NCI-H2081 treated with DMSO at 0.1 percent for 48 hours (cell line): ENCODE measurements at regions not wholly inside any gene's neighbourhood (a gene's known extent, or its start where the extent isn't known, plus 50 kb on each side); places are given as distances from the start of the nearest gene placed in this dataset.

ENCODE experiments used
- DNase-seq: peaks from one replicate; lab custom pipeline; 2025; lab: John Stamatoyannopoulos, UW

DNA sequence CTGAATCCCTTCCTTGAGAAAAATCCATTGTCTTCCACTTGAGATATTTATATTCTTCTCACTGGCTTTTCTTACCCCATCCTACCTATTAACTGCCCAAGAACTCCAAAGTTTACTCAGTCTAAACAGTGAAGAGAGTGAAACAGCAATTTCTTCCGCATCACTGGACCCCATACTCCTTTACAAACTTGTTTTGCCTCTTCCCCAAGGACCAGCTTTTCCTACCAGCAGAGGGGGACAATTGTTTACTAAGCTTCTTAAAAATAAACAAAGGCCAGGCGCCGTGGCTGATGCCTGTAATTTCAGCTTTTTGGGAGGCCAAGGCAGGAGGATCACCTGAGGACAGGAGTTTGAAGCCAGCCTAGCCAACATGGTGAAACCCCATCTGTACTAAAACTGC is 52.0 kb downstream of the LRATD1 start:
- no peak for DNase-seq

DNA sequence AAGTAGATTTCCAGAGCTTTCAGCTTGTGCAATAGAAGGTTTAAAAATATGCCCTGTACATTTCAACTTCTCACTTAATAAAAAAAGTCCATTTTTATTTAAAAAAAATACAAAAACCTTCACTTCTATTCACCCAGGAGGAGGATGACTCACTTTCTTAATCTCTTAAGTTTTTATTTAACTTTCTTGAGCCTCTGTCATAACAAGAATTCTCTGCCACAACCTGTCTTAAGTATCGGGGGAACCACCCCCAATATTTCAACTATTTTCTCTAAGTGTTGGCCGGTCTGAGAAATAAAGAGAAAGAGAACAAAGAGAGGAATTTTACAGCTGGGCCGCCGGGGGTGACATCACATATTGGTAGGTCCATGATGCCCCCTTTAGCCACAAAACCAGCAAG is 58.4 kb downstream of the LRATD1 start:
- DNase-seq = no peak

DNA sequence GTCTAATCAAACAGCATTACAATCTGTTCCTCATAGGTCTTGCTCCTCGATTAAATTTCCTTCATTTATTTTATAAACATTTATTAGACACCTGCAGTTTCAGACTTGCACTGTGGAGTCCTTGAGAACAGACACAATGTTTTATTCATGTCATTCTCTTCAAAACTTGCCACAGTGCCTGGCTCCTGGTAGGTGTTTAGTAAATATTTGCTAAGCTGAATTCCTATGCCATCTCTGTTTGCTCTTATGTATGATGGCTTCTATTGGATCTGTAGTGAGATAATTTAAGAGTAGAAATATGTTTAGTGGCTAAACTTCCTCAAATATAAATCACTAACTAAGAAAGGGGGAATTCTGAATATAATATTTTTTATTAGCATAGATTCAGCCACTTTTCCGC is 61.4 kb downstream of the LRATD1 start:
- no peak for DNase-seq

DNA sequence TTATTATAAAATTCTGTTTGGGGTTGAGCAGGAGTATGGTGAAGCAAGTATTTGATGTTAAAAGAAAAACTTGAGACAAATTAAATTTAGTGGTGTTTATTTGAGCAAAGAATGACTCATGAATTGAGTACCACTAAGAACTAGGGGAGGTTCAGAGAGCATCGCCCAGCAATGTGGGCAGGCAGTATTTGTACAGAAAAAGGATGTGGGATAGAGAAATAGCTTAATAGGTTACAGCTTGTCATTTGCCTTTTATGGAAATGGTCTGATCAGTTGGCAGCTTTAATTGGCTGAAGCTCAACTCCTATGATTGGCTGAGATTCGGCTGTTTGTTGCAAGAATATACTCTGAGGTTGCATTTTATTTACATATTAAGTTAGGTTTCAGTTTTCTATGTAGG is 68.2 kb downstream of the LRATD1 start:
- DNase-seq = no peak

DNA sequence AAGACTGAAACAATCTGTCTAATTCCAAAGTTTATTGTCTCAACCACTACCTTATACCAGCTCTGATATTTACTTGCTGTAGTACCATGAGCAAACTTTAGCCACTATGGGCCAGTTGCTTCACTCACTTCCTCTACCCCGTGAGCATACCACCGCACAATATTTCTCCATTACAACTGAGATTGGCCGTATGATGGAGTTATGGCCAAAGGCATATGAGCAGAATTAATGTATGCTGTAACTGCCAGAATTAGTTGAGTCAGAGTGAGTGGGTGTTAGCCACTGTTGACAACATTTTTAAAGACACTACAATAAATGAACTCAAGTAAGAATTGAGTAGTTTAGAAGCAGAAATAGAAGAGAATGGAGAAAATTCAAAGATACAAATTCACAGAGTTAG is 69.7 kb downstream of the LRATD1 start:
- DNase-seq = no peak

DNA sequence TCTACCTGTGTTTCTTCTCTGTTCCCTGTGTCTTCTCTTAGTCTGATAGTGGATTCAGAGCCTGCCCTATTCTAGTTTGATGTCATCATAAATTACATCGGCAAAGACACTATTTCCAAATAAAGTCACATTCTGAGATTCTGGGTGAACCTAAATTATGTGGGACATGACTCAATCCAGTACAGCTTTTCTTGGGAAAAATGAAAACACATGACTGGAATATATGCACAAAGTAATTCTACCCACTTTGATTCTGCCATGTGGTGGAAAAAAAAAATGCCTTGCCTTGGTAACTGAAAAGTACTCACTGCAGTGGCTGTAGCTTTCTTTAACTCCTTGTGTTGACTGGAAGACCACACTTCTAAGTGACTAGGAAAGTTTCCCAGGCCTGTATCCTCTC is 73.7 kb downstream of the LRATD1 start:
- no peak for DNase-seq

DNA sequence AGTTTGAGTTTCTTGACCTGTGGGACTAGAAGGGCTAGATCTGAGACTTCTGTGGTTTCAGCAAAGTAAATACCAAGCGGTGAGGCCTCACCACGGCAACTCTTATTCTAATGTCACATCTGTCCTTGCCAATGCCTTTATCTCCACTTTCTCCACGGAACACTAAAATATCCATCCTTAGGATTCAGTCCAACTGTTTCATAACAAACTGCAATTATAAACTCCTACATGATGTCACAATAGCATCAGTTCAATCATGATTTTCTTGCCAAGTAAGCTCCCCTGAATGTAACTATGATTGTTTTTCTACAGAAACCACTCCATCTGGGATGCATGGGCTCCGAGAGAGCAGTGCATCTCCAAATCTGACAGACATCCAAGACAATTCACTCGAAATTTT is 79.6 kb downstream of the LRATD1 start:
- DNase-seq = no peak

DNA sequence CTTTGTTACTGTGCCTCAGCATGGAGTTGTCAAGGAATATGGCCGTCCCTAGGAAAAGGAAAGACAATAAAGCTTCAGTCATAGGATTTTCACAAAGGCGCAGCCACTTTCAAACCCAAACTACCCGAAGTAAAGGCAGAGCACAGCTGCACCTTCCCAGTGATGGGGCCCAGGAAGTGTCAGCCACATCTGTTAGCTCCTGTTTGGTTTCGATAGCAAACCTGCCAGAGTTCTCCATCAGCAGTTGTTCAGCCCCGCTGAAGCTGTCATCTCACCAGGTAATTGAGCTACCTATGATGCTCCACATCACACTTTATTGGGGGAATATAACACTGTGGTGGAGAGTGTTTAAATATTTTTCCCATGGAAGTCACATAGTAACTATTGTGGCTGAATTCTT is 80.7 kb downstream of the LRATD1 start:
- DNase-seq = no peak

DNA sequence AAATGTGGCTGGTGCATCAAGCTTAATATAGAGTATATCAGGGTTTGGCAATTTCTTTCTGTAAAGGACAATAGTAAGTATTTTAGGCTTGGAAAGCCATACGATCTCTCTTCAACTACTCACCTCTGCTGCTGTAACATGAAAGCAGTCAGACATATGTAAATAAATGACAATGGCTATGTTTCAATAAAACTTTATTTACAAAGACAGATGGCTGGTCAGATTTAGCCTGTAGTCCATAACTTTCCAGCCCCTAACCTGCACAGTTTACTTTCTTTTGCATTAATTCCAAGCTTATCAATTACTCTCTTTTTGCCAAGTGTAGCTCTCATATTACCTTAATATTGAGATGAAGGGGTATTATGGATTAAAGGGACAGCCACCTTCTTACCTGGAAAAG is 83.1 kb downstream of the LRATD1 start:
- DNase-seq = no peak

DNA sequence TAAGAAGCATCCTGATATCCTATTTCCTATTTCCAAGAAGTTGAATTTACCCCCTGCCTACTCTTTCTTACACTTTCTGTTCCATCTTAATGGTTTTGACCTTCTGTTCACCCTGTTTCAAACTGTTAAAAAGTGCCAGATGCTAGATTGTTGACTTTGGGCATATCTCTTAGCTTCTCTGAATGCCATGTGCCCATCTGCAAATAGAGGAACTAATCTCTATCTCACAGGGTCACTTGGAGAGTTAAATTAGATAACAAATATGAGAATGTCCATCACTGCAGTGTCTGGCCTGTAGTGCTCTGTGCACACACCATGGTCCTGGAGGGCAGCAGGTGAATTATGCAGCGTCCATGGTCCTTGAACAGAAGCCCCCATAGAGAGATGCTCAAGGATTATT is 83.8 kb downstream of the LRATD1 start:
- no peak for DNase-seq

DNA sequence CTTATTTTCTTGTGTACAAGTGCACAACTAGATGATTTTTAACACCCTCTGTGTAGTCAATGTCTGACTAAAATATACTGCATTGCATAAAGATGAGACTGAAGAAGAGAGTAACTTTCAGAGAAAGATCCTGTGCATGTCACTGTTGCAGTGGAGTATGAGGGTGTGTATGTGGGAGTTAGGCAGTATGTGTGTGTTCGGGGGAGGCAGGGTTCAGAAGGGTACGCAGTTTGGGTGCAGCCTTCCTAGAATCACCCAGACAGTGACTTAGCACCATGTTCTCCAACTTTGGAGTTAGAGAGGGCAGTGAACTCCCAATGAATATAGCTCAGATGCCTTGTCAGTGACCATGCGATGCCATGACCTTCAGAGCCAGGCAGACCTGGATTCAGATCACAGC is 84.6 kb downstream of the LRATD1 start:
- DNase-seq = no peak

DNA sequence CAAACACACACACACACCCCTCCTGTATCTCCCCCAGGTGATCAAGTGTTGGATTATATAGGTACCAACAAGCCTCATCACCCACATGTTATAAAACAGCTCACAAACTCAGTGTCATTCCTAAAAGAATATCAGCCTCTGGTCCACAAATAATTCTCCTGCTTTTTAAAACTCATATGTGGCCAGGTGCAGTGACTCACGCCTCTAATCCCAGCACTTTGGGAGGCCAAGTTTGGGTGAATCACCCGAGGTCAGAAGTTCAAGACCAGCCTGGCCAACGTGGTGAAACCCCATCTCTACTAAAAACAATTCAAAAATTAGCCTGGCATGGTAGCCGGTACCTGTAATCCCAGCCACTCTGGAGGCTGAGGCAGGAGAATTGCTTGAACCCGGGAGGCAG is 87.8 kb downstream of the LRATD1 start:
- DNase-seq = no peak

DNA sequence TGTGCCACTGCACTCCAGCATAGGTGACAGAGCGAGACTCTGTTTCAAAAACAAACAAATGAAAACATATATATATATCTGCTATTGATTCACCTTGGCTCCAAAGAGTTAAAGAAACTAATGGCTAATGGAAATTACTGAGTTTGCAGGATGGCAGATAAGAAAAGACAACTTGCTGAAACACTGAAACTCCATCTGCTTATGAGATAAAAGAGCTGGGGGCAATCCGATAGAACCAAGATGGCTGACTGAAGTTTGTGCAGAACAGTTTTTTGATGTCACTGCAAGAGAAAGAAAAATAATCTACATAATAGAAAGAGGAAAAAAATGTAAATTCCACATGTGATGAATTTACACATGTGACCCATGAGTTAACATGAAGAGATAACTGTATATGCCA is 88.2 kb downstream of the LRATD1 start:
- DNase-seq = no peak

DNA sequence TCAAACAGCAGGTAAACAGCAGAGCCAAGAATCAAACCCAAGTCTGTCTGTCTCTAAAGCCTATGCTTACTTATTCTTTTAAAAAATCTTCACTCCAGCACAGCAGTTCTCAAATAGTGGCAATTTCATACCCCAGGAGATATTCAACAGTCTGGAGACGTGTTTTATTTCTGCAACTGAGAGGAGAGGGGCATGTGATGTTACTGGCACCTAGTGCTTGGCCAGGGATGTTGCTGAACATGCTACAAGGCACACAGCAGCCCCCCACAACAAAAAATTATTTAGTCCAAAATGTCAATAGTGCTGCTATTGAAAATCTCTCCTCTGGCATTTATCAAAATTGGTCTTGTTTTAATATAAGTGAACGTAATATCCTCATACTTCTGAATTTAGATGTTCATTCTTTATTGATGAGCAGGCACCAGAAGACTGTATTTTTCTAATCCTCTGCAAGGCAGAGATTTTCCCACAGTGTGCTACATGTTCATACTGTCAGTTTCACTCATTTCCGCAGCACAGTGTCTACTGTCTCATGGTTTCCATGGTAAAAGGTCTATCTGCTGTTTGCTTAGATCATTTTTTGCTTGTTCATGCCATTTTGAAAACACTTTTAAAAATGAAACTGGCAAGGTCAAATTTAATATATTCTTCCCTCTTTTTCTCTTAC is 90.5 kb downstream of the LRATD1 start:
- no peak for DNase-seq

DNA sequence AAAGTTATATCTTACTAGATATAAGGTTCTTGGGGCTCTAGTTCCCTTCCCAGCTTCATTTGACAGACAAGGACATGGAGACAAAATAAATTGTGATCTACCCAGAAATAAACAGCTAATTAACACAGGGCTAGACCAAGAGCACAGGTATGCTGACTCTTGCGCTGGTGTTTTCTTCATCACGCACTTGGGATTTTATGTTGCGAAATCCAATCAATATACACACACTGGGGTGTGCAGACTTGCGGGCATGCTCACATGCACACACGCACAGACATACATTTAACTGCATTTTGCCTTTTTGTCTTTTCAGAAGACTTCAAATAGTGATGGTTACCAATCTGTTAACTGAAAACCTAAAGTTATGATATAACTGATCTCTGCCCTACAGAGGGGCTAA is 91.2 kb downstream of the LRATD1 start:
- DNase-seq = no peak

DNA sequence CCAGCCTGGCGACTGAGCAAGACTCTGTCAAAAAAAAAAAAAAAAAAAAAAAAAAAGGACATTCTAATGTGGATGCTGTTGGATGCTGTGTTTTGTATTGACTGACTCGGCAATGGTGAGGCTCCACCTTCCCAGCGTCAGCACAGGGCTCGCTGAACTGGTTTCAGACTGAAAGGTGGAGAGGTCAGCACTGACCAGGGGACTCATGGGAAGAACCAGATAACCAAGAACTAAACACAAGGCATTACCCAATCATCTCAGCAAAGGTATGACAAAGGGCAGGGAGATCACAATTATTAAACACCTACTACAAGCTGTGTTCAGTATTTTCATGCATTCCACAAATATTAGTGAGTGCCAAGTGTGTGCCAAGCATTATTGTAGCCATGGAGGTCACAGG is 103.2 kb downstream of the LRATD1 start:
- no peak for DNase-seq

DNA sequence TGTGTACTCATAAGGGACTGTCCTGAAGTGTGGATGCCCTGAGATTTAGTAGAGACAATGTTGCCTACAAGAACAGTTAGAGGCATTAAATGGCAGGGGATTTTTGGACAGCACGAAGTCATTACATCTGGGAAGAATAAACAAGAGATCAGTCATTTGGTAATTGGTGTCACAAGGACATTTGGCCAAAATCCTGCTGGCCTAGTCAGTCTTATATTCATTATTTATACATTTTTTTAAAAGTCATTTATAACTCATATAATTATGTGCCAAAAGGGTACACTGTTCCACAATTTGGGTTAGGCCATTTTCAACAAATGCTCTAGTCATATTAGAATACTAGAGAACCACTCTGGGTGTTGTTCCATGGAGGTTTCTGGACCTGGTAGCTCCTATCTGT is 104.7 kb downstream of the LRATD1 start:
- DNase-seq = no peak

DNA sequence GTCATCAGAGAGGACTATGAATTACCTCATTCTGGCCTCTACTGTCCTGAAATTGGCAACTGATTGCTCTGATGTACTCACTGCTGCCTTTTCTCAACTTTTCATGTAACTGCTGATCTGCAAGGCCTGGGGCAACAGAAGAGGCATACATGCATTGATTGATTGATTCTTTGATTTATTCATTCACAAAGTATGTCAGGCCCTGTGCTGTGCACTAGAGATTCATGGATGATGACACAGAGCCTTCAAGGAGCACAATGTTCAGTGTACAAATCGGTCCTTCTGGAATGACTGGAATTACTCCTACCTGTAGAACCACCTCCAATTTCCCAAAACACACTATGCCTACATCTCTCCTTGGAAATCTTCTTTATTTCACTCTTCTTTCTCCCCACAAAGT is 111.3 kb downstream of the LRATD1 start:
- no peak for DNase-seq

DNA sequence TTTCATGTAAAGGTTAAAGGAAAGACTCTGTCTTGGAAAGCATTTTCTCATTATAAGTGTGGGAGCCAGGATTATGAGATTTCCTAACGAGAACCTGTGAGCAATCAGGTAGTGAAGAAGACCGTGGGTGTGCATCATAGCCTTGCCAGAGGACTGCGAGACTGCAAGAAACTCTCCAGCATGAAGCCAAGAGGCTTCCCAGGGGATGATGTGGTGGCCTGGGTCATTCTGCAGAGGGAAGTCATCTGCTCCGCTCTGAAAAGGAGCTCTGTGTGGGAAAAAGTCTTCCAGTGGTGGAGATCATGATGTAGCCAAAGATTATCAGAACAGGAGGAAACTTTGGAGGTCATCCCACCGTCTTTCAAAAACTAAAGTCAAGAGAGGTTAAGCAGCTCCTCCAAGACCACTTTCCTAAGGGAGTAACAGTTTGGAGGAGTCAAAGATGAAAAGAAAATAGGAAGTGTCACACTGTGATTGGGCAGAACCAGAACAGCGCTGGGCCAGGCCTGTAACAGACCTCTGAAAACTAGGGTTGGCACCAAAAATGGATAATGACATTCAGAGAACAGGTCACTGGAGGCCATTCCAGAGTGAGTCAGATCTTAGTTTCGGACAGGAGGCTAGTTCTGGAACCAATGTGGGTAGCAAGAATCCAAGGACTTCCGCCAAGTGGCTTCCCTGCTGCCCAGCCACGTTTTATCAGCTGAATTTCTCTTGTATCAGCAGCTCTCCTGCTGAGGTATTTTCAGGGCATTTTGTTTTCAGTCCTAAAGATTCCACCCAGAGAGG is 113.0 kb downstream of the LRATD1 start:
- DNase-seq = no peak

DNA sequence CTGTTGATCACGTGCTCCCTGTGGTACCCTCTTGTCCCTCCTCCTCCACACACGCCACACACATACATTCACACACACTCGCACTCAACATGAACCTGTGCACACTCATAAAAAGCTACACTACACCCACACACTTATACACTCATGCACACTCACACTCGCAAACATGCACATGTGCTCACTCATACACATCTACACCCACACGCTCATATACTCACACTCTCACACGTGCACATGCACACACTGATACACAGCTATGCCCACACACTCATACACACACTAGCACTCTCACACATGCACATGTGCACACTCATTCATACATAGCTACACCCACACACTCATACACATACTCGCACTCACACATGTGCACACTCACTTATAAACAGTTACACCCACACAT is 113.6 kb downstream of the LRATD1 start:
- DNase-seq = no peak

DNA sequence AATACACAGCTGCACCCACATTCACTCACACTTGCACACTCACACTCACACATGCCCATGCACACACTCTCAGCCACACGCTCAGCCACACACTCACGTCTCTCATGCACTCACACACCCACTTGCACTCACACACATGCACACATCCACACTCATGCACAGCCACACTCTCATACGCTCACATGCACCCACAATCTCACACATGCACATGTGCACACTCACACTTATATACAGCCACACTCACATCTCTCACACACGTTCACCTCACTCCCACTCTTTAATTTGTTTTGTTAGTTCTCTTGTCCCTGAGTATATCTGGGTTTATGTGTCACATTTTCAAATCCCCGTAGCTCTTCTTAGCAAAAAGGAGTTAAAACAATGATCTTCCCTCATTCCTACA is 114.9 kb downstream of the LRATD1 start:
- DNase-seq = no peak

DNA sequence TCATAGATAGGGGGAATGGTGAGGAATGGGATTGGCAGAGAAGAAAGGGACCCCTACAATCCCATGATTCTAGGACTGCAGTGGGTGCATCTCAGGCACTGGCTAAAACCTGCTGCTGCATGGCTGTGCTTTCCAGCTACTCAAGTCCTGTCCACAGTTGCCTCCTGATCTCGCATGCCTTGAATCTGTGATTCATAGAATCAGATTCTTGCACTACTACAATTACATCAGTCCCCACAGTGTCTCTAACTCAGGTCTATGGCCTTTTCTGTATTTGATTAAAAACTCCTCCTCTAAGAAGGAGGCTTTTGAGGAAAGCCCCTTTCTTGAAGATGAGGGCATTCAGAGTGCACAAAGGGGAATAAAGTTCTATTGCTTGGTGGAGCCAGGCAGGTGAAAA is 117.4 kb downstream of the LRATD1 start:
- DNase-seq = no peak

DNA sequence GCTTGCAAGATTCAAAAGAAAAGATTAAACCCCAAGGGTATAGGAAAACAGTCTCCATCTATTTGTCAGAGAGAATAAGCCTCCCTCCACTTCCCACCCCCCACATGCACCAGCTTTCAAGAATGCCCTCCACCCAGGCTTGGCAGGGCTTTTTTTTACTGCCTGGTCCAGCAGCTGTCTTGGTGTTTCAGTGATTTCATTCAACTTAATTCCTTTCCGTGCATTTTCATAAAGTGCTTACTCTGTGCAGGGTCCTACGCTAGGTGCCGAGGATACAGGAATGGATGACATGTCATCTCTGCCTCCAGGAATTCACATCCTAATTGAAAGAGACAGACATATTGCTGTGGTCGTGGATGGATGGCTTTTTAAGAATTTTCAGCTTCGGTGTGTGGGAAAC is 117.9 kb downstream of the LRATD1 start:
- DNase-seq = no peak

DNA sequence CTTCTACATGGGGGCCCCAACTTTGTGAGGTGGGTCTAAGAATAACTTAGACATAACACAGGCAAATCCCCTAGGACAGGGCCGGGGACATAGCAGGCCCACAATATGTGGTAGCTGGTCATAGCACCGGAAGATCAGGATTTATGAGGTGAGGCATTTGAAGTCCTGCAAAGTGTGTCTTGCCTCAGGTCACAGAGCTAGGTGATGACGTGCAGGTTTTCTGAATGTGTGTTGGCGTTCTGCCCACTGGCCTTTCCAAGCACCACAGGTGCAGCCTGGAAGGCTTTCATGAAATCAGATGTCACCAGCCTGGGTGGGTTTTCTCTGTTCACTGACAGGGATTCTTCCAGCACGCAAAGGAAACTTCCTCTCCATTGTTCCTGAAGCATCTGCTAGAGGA is 119.1 kb downstream of the LRATD1 start:
- DNase-seq = no peak
